Stomach (tissue), 8 donors: ENCODE measurements at regions not wholly inside any gene's neighbourhood (a gene's known extent, or its start where the extent isn't known, plus 50 kb on each side); places are given as distances from the start of the nearest gene placed in this dataset.

Experiments used
- DNase-seq, 2 donors: peaks; one replicate each; pipeline versions ENCODE4 v3.0.0 to v3.0.0-alpha.2; 2013 to 2019
- H3K27ac ChIP-seq, 5 donors: fragments of 200-600 bp in 4 of 5; sonication (generic) in 4 of 5; one replicate each; pipeline ENCODE4 v1.5.1; 2013 to 2019; ENCODE audit warnings: mild to moderate bottlenecking in 1 of 5, moderate library complexity in 1 of 5
- H3K27me3 ChIP-seq, 3 donors: fragments of 200-600 bp; sonication (generic); one replicate each; pipeline ENCODE4 v1.5.1; 2017 to 2019; ENCODE audit warnings: mixed run types in 1 of 3
- H3K36me3 ChIP-seq, 4 donors: fragments of 200-600 bp; sonication (generic); 1 replicate in 3 of 4; 2 replicates in 1 of 4; pipeline ENCODE4 v1.5.1; 2016 to 2019
- H3K4me1 ChIP-seq, 4 donors: fragments of 200-600 bp; sonication (generic); one replicate each; pipeline ENCODE4 v1.5.1; 2016 to 2019
- H3K4me3 ChIP-seq, 4 donors: fragments of 200-600 bp; sonication (generic) in 3 of 4; one replicate each; pipeline ENCODE4 v1.5.1; 2016 to 2019; ENCODE audit warnings: mild to moderate bottlenecking in 1 of 4
- H3K9me3 ChIP-seq, 4 donors: fragments of 200-600 bp; sonication (generic); one replicate each; pipeline ENCODE4 v1.5.1; 2016 to 2019
- EP300 ChIP-seq: sonication (generic); formaldehyde crosslinking; IDR thresholded peaks from one replicate; pipeline ENCODE4 v1.6.1; 2017; ENCODE audit warnings: antibody characterized with exemption
- POLR2A ChIP-seq, 4 donors: fragments of 450-650 bp; IDR thresholded peaks; one replicate each; pipeline ENCODE4 v1.6.1; 2016; ENCODE audit warnings: antibody characterized with exemption in 4 of 4, control low read depth in 2 of 4, mild to moderate bottlenecking in 1 of 4, moderate library complexity in 1 of 4
- POLR2AphosphoS5 ChIP-seq, 3 donors: sonication (generic); formaldehyde crosslinking; IDR thresholded peaks; one replicate each; pipeline ENCODE4 v1.6.1; 2016; ENCODE audit warnings: antibody characterized with exemption in 3 of 3
- WGBS, 5 donors: extraction: QIAGEN DNeasy Blood & Tissue Kit in 3 of 5; methylation state at CpG; one replicate each; pipeline versions ENCODE4 v1.1.5 to v1.1.7; 2013 to 2018; 5-methylcytosine and 5-hydroxymethylcytosine counted together
- intact Hi-C: fragments of 100-400 bp; cut with DNase I; formaldehyde crosslinking; loops from one replicate; pipeline ENCODE4 v1.15.1; 2023; ENCODE audit warnings: low total_unique reads
- TF ChIP-seq, protein P1 (sequence below), 7 experiments: fragments of 450-650 bp in 4 of 7; fragments of 200-600 bp in 3 of 7; sonication (generic) in 3 of 7; IDR thresholded peaks; one replicate each; pipeline ENCODE4 v1.5.1; 2016 to 2019; ENCODE audit warnings: antibody characterized with exemption in 7 of 7, control low read depth in 2 of 7, mild to moderate bottlenecking in 1 of 7
- donor health status: healthy with polysubstance abuse.
- donor health status: Bipolar disorder and iron deficiency.
- donor health status: healthy.

DNA sequence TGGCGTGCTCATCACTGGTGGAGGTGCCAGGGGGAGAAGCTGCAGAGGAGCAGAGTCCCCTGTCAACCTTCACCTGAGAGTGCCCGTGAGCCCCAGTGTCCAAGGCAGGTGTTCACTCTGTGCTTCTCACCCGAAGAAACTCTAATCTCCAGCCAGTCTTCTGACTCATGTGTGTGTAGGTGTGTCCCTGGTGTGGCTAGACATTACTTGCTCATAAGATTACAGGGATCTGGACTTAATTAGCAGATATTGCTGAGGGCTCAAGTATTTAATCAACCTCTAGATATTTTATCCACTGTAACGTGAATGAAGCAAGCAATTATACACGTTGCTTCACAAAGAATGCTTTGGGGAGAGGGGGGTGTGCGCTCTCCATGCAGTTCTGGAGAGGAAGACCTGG, 72.5 kb downstream of the MED10 start:
- Histone ChIP-seq H3K36me3 (no peaks in the 10 kb centered on the region), H3K4me1 (no peaks in the 10 kb centered on the region), H3K27ac (no peak overlapping the region), H3K9me3 (peaks cover 0 to 5% (median 0%) of the 10 kb centered on the region in 4 donors), H3K27me3 (no peaks in the 10 kb centered on the region), H3K4me3 (no peak overlapping the region)
- WGBS, 5 donors: 43 to 59% (median 51%) methylated on average over 5 to 6 of the region's 6 CpGs
- TF ChIP-seq EP300 (no peak), POLR2A (IDR thresholded peaks at IDR 0.05) (no peak), POLR2AphosphoS5 (IDR thresholded peaks at IDR 0.05) (no peak)
- TF ChIP-seq, protein P1, sequence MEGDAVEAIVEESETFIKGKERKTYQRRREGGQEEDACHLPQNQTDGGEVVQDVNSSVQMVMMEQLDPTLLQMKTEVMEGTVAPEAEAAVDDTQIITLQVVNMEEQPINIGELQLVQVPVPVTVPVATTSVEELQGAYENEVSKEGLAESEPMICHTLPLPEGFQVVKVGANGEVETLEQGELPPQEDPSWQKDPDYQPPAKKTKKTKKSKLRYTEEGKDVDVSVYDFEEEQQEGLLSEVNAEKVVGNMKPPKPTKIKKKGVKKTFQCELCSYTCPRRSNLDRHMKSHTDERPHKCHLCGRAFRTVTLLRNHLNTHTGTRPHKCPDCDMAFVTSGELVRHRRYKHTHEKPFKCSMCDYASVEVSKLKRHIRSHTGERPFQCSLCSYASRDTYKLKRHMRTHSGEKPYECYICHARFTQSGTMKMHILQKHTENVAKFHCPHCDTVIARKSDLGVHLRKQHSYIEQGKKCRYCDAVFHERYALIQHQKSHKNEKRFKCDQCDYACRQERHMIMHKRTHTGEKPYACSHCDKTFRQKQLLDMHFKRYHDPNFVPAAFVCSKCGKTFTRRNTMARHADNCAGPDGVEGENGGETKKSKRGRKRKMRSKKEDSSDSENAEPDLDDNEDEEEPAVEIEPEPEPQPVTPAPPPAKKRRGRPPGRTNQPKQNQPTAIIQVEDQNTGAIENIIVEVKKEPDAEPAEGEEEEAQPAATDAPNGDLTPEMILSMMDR (IDR thresholded peaks at IDR 0.05): no peak
- intact Hi-C loops: no loop called here
- DNase-seq: no peak

DNA sequence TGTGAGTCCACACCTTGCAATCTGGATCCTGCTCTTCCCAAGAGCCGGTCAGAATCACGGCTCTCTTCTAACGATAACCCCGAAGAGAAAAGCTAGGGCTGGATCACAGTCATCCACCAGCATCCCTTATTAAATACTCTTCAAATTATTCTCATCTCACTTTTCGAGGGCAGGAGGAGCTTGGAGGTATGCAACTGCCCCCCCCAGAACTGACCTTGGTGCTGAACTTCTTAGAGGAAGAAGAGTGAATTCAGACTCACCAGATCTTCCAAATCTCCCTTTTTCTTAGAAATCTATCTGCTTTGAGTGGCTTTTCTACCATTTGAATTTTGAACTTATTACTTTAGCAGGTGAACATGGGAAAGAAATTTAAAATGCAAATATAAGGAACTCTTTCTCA, 75.7 kb downstream of the MED10 start:
- Histone ChIP-seq H3K27ac (no peak overlapping the region), H3K4me3 (no peak overlapping the region), H3K9me3 (peaks cover 0 to 5% (median 0%) of the 10 kb centered on the region in 4 donors), H3K36me3 (no peaks in the 10 kb centered on the region), H3K27me3 (no peaks in the 10 kb centered on the region), H3K4me1 (no peaks in the 10 kb centered on the region)
- WGBS, 5 donors: 59 to 73% (median 62%) methylated on average over 5 of the region's 5 CpGs
- intact Hi-C loops: no loop called here
- TF ChIP-seq POLR2AphosphoS5 (IDR thresholded peaks at IDR 0.05): no peak
- no peak for TF ChIP-seq POLR2A (IDR thresholded peaks at IDR 0.05)
- TF ChIP-seq, protein P1 (IDR thresholded peaks at IDR 0.05): no peak
- TF ChIP-seq EP300: no peak
- DNase-seq: no peak

DNA sequence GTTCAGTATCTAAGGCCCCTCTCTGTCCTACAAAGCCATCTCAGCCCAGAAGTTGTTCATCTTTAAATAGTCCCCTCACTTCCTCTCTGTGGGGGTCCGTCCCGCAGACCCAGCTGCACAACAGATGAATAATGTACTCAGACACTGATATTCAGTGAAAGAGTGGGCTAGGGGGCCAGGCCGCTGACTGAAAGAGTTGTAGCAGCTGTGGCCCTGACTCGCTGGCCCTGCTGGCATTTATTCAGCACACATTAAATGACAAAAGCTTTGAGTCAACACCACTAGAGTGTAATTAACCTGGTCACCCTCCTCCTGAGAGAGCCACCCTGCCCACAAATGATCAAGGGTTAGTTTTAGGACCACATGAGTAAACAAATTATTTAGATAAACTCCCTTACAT, 76.3 kb downstream of the MED10 start:
- TF ChIP-seq, protein P1 (IDR thresholded peaks at IDR 0.05): no peak
- TF ChIP-seq EP300 (no peak), POLR2A (IDR thresholded peaks at IDR 0.05) (no peak), POLR2AphosphoS5 (IDR thresholded peaks at IDR 0.05) (no peak)
- Histone ChIP-seq H3K4me1 (no peaks in the 10 kb centered on the region), H3K27ac (no peak overlapping the region), H3K27me3 (no peaks in the 10 kb centered on the region), H3K36me3 (no peaks in the 10 kb centered on the region), H3K9me3 (peaks cover 0 to 5% (median 0%) of the 10 kb centered on the region in 4 donors), H3K4me3 (no peak overlapping the region)
- no peak for DNase-seq
- intact Hi-C loops: no loop called here
- 13 to 45% (median 16%) methylated on average over 4 of the region's 4 CpGs for WGBS, 5 donors

DNA sequence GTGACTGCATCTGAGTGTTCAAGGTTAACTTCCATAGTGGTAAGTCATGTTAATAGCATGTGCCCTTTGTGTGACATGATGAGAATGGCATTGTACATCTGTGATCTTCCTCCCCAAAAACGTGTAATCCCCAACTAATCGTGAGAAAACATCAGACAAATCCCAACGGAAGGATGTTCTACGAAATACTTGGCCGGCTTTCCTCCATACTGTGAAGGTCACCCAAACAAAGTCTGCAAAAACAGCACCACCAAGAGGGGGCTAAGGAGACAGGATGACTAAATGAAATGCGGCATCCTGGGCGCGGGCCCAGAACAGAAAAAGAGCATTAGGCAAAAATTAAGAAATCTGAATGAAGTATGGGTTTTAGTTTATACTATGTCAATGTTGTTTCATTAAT, 81.8 kb downstream of the MED10 start:
- Histone ChIP-seq H3K4me1 (no peaks in the 10 kb centered on the region), H3K36me3 (no peaks in the 10 kb centered on the region), H3K4me3 (no peak overlapping the region), H3K9me3 (peaks cover 0 to 11% (median 7%) of the 10 kb centered on the region in 4 donors), H3K27me3 (no peaks in the 10 kb centered on the region), H3K27ac (no peak overlapping the region)
- intact Hi-C loops: no loop called here
- TF ChIP-seq, protein P1 (IDR thresholded peaks at IDR 0.05): no peak
- TF ChIP-seq POLR2AphosphoS5 (IDR thresholded peaks at IDR 0.05): no peak
- no peak for TF ChIP-seq EP300
- TF ChIP-seq POLR2A (IDR thresholded peaks at IDR 0.05): no peak
- WGBS, 5 donors: 77 to 90% (median 82%) methylated on average over 8 of the region's 8 CpGs
- no peak for DNase-seq
